NT2/D1 (cell line): ENCODE measurements at regions not wholly inside any gene's neighbourhood (a gene's known extent, or its start where the extent isn't known, plus 50 kb on each side); places are given as distances from the start of the nearest gene placed in this dataset.

ENCODE experiments used
- DNase-seq: peaks from one replicate; pipeline ENCODE4 v3.0.0-alpha.2; 2011; ENCODE audit warnings: low read depth, low spot score
- H3K27me3 ChIP-seq: 2 replicates; pipeline ENCODE4 v1.6.0; 2011; ENCODE audit warnings: mild to moderate bottlenecking; ENCODE audit not compliant: insufficient read length, insufficient read depth
- H3K36me3 ChIP-seq: 2 replicates; pipeline ENCODE4 v1.6.1; 2011; ENCODE audit warnings: mild to moderate bottlenecking, low read length, mixed read lengths; ENCODE audit not compliant: insufficient read depth, insufficient read length
- H3K4me1 ChIP-seq: 2 replicates; pipeline ENCODE4 v1.5.1; 2011; ENCODE audit not compliant: insufficient read depth, insufficient read length
- H3K4me3 ChIP-seq: 2 replicates; pipeline ENCODE4 v1.5.1; 2011; ENCODE audit warnings: low read depth; ENCODE audit not compliant: insufficient read length
- H3K9ac ChIP-seq: 2 replicates; pipeline ENCODE4 v1.6.0; 2011; ENCODE audit warnings: low read depth; ENCODE audit not compliant: insufficient read length
- H3K9me3 ChIP-seq: 2 replicates; pipeline ENCODE4 v1.5.1; 2011; ENCODE audit warnings: mild to moderate bottlenecking, low read length; ENCODE audit not compliant: insufficient read depth
- SUZ12 ChIP-seq: IDR thresholded peaks from 2 replicates; pipeline ENCODE4 v1.6.1; 2011; ENCODE audit not compliant: insufficient read length, insufficient read depth; ENCODE audit errors: extremely low read depth
- YY1 ChIP-seq: IDR thresholded peaks from 2 replicates; pipeline ENCODE4 v1.6.1; 2011; ENCODE audit not compliant: insufficient read length, insufficient read depth
- ZNF274 ChIP-seq: IDR thresholded peaks from 2 replicates; pipeline ENCODE4 v1.6.1; 2011; ENCODE audit warnings: mild to moderate bottlenecking, low read depth, low read length

GRCh38 chr16:65306300-65306699, 184.4 kb upstream of the CDH11 start:
- H3K4me3 ChIP-seq, result no peak overlapping the region
- H3K9ac ChIP-seq, result no peak overlapping the region
- no peaks in the 10 kb centered on the region for H3K4me1 ChIP-seq
- no peaks in the 10 kb centered on the region for H3K27me3 ChIP-seq
- TF ChIP-seq YY1 (no peak), ZNF274 (no peak), SUZ12 (no peak)
- no peak for DNase-seq
- H3K9me3 ChIP-seq, result peaks cover 5% of the 10 kb centered on the region; the same call in 1 of the 2 replicates
- H3K36me3 ChIP-seq, result no peaks in the 10 kb centered on the region

DNA sequence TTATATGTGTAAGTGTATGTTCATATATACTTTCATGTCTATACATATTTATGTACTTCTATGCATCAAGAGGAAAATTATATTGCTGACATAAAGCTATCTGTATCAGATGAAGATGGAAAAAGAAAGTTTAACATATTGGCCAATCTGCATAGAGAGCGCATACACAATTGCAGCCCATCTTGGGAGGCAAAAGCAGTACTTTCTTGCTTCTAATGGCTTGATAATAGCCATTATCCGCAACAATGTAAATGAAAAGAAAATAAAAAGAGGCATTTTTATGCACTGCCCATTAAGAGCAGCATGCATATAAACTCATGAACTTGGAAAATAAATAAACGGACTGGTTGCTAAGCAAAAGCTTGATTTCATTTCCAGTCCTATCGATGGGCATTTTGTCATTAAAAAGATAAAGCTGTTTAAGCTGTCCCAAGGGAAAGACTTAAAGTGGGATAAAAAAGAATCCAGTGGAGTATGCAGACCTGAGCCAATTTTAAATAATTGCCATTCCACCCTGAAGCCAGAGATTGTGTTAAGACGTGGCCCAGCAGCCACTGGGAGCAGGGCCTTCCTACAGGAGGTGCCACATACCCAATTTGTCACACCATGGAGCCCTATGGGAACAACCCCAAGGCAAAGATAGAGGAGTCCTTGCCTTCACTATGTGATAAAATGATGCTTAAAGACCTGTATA, 183.6 kb upstream of the CDH11 start:
- TF ChIP-seq YY1 (no peak), ZNF274 (no peak), SUZ12 (no peak)
- Histone ChIP-seq H3K4me3 (no peak overlapping the region), H3K4me1 (no peaks in the 10 kb centered on the region), H3K9me3 (peaks cover 5% of the 10 kb centered on the region; the same call in 1 of the 2 replicates), H3K27me3 (no peaks in the 10 kb centered on the region), H3K9ac (no peak overlapping the region), H3K36me3 (no peaks in the 10 kb centered on the region)
- no peak for DNase-seq

DNA sequence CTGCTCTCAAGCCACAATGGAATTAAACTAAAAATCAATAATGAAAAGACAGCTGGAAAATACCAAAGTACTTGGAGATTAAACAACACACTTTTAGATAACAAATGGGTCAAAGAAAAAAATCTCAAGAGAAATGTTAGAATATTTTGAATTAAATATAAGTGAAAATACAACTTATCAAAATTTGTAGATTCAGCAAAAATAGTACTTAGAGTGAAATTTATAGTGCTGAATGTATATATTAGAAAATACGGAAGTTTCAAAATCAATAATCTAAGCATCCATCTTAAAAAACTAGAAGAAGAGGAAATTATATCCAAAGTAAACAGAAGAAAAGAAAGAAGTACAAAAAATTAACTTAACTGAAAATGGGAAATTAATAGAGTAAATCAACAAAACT, 179.2 kb upstream of the CDH11 start:
- Histone ChIP-seq H3K9me3 (peaks cover 5% of the 10 kb centered on the region; the same call in 1 of the 2 replicates), H3K27me3 (no peaks in the 10 kb centered on the region), H3K4me1 (no peaks in the 10 kb centered on the region), H3K36me3 (no peaks in the 10 kb centered on the region), H3K9ac (no peak overlapping the region), H3K4me3 (no peak overlapping the region)
- DNase-seq, result no peak
- TF ChIP-seq SUZ12, result no peak
- no peak for TF ChIP-seq YY1
- TF ChIP-seq ZNF274, result no peak

GRCh38 chr16:65297453-65297852, 175.6 kb upstream of the CDH11 start:
- Histone ChIP-seq H3K9ac (no peak overlapping the region), H3K9me3 (no peaks in the 10 kb centered on the region), H3K4me3 (no peak overlapping the region), H3K4me1 (no peaks in the 10 kb centered on the region), H3K36me3 (no peaks in the 10 kb centered on the region), H3K27me3 (no peaks in the 10 kb centered on the region)
- TF ChIP-seq SUZ12, result no peak
- TF ChIP-seq ZNF274, result no peak
- TF ChIP-seq YY1, result no peak
- DNase-seq, result no peak

- Histone ChIP-seq H3K4me1 (no peaks in the 10 kb centered on the region), H3K9me3 (no peaks in the 10 kb centered on the region), H3K4me3 (no peak overlapping the region), H3K27me3 (no peaks in the 10 kb centered on the region), H3K9ac (no peak overlapping the region), H3K36me3 (no peaks in the 10 kb centered on the region)
- DNase-seq, result no peak
- no peak for TF ChIP-seq ZNF274
- no peak for TF ChIP-seq SUZ12
- no peak for TF ChIP-seq YY1
Observed at GRCh38 chr16:65295527-65295926, 173.7 kb upstream of the CDH11 start.

GRCh38 chr16:65294708-65295107, 172.8 kb upstream of the CDH11 start:
- H3K9ac ChIP-seq, result no peak overlapping the region
- no peak overlapping the region for H3K4me3 ChIP-seq
- H3K36me3 ChIP-seq, result no peaks in the 10 kb centered on the region
- TF ChIP-seq ZNF274, result no peak
- TF ChIP-seq YY1, result no peak
- no peak for TF ChIP-seq SUZ12
- H3K4me1 ChIP-seq, result no peaks in the 10 kb centered on the region
- no peaks in the 10 kb centered on the region for H3K9me3 ChIP-seq
- DNase-seq, result no peak
- no peaks in the 10 kb centered on the region for H3K27me3 ChIP-seq

- no peaks in the 10 kb centered on the region for H3K9me3 ChIP-seq
Observed at GRCh38 chr16:65294165-65294564, 172.3 kb upstream of the CDH11 start.

GRCh38 chr16:65289022-65289421, 167.2 kb upstream of the CDH11 start:
- no peak overlapping the region for H3K4me3 ChIP-seq
- peaks cover 5% of the 10 kb centered on the region for H3K4me1 ChIP-seq
- DNase-seq, result no peak
- no peaks in the 10 kb centered on the region for H3K27me3 ChIP-seq
- no peak for TF ChIP-seq YY1
- TF ChIP-seq ZNF274, result no peak
- no peak for TF ChIP-seq SUZ12
- no peaks in the 10 kb centered on the region for H3K36me3 ChIP-seq
- H3K9me3 ChIP-seq, result no peaks in the 10 kb centered on the region
- H3K9ac ChIP-seq, result no peak overlapping the region

More at GRCh38 chr16:65294165-65294564, 172.3 kb upstream of the CDH11 start:
- TF ChIP-seq SUZ12 (no peak), ZNF274 (no peak), YY1 (no peak)
- Histone ChIP-seq H3K36me3 (no peaks in the 10 kb centered on the region), H3K4me1 (no peaks in the 10 kb centered on the region), H3K4me3 (no peak overlapping the region), H3K9ac (no peak overlapping the region), H3K27me3 (no peaks in the 10 kb centered on the region)
- DNase-seq, result no peak
